ENCODE measurements at regions not wholly inside any gene's neighbourhood (a gene's known extent, or its start where the extent isn't known, plus 50 kb on each side); places are given as distances from the start of the nearest gene placed in this dataset.

- no peaks in the 10 kb centered on the region for H3K36me3 ChIP-seq (ENCODE audit: control insufficient read depth in 2 of 2, insufficient read depth in 2 of 2, low read length in 1 of 2)
- no peaks in the 10 kb centered on the region for H3K4me1 ChIP-seq (ENCODE audit: control insufficient read depth, insufficient read depth, low read length)
- H3K27ac ChIP-seq (ENCODE audit: control insufficient read depth, insufficient read depth), result no peak overlapping the region
- H3K9ac ChIP-seq (ENCODE audit: control insufficient read depth, insufficient read depth, low read length), result no peak overlapping the region
- BruUV-seq (replicated peaks), result no TSS peak
- DNase-seq (ENCODE audit: low read depth, low spot score), result no peak
- RAD21 ChIA-PET (ENCODE audit: unreplicated experiment), result no interaction called here
- intact Hi-C loops (cut with micrococcal nuclease; ENCODE audit: unreplicated experiment), result no loop called here
- no peaks in the 10 kb centered on the region for H4K20me1 ChIP-seq (ENCODE audit: control insufficient read depth, insufficient read depth)
- no peak overlapping the region for H3K4me2 ChIP-seq (ENCODE audit: control insufficient read depth, insufficient read depth)
- in situ Hi-C loops (cut with MboI), result no loop called here
- no peaks in the 10 kb centered on the region for H3K27me3 ChIP-seq (replicated peaks in 1 of 2; ENCODE audit: control insufficient read depth in 2 of 2, insufficient read depth in 2 of 2, low read length in 1 of 2)
- SMC1A ChIA-PET (ENCODE audit: uncharacterized antibody, unreplicated experiment), result no interaction called here
- ATAC-seq, result no peak
- POLR2A ChIA-PET, result no interaction called here
- CTCF ChIA-PET, result no interaction called here
- no peaks in the 10 kb centered on the region for H3K79me2 ChIP-seq (ENCODE audit: control insufficient read depth, insufficient read depth, low read length)
- FAIRE-seq, result no peak
- no peak overlapping the region for H2AFZ ChIP-seq (ENCODE audit: control insufficient read depth, low read depth, low read length)
- no peak overlapping the region for H3K4me3 ChIP-seq
- no peaks in the 10 kb centered on the region for H3K9me3 ChIP-seq (replicated peaks; ENCODE audit: control insufficient read depth, insufficient read depth, low read length)
- WGBS (ENCODE audit: insufficient coverage, insufficient replicate concordance, low lambda C conversion rate, missing lambda C conversion rate), result 35% methylated on average over 6 of the region's 6 CpGs
- TF ChIP-seq CTCF (IDR thresholded peaks at IDR 0.05 in 2 of 3, conservative IDR thresholded peaks at IDR 0.05 in 1 of 3; ENCODE audit: control insufficient read depth in 2 of 3, extremely low read depth in 1 of 3, insufficient read depth in 1 of 3, low read depth in 3 of 3, low read length in 3 of 3), result no peak
- TF ChIP-seq POU2F2 (IDR thresholded peaks at IDR 0.05; ENCODE audit: borderline replicate concordance, low read depth, low read length), result no peak
- TF ChIP-seq ZNF384 (IDR thresholded peaks at IDR 0.05; ENCODE audit: borderline replicate concordance, low read depth, low read length), result no peak
- TF ChIP-seq GABPA (IDR thresholded peaks at IDR 0.05; ENCODE audit: low read depth), result no peak
- no peak for TF ChIP-seq CUX1 (IDR thresholded peaks at IDR 0.05; ENCODE audit: insufficient replicate concordance, low read depth, low read length)
- TF ChIP-seq, protein P1, sequence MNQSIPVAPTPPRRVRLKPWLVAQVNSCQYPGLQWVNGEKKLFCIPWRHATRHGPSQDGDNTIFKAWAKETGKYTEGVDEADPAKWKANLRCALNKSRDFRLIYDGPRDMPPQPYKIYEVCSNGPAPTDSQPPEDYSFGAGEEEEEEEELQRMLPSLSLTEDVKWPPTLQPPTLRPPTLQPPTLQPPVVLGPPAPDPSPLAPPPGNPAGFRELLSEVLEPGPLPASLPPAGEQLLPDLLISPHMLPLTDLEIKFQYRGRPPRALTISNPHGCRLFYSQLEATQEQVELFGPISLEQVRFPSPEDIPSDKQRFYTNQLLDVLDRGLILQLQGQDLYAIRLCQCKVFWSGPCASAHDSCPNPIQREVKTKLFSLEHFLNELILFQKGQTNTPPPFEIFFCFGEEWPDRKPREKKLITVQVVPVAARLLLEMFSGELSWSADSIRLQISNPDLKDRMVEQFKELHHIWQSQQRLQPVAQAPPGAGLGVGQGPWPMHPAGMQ (IDR thresholded peaks at IDR 0.05; ENCODE audit: borderline replicate concordance), result no peak
- TF ChIP-seq EGR1 (IDR thresholded peaks at IDR 0.05; ENCODE audit: borderline replicate concordance in 1 of 2, low read depth in 2 of 2, low read length in 2 of 2), result no peak
- TF ChIP-seq USF2 (IDR thresholded peaks at IDR 0.05; ENCODE audit: borderline replicate concordance, low read depth, low read length), result no peak
- TF ChIP-seq, protein P2, sequence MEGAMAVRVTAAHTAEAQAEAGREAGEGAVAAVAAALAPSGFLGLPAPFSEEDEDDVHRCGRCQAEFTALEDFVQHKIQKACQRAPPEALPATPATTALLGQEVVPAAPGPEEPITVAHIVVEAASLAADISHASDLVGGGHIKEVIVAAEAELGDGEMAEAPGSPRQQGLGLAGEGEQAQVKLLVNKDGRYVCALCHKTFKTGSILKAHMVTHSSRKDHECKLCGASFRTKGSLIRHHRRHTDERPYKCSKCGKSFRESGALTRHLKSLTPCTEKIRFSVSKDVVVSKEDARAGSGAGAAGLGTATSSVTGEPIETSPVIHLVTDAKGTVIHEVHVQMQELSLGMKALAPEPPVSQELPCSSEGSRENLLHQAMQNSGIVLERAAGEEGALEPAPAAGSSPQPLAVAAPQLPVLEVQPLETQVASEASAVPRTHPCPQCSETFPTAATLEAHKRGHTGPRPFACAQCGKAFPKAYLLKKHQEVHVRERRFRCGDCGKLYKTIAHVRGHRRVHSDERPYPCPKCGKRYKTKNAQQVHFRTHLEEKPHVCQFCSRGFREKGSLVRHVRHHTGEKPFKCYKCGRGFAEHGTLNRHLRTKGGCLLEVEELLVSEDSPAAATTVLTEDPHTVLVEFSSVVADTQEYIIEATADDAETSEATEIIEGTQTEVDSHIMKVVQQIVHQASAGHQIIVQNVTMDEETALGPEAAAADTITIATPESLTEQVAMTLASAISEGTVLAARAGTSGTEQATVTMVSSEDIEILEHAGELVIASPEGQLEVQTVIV (IDR thresholded peaks at IDR 0.05; ENCODE audit: borderline replicate concordance, partially characterized antibody), result no peak
- no peak for TF ChIP-seq RBBP5 (conservative IDR thresholded peaks at IDR 0.05)
- TF ChIP-seq RCOR1 (conservative IDR thresholded peaks at IDR 0.05; ENCODE audit: low read depth, low read length), result no peak
These were observed 733.4 kb downstream of the NCAM2 start for GRCh38 chr21:21731626-21732025.
